Sigmoid colon (tissue), 6 donors: ENCODE measurements at regions not wholly inside any gene's neighbourhood (a gene's known extent, or its start where the extent isn't known, plus 50 kb on each side); places are given as distances from the start of the nearest gene placed in this dataset.

ENCODE experiments used
- DNase-seq: peaks from one replicate; pipeline ENCODE4 v3.0.0-alpha.2; 2019
- H3K27ac ChIP-seq, 4 donors: fragments of 200-600 bp; sonication (generic); one replicate each; pipeline ENCODE4 v1.5.1; 2016 to 2019; ENCODE audit warnings: mild to moderate bottlenecking in 1 of 4
- H3K27me3 ChIP-seq, 3 donors: fragments of 200-600 bp; sonication (generic); one replicate each; pipeline ENCODE4 v1.5.1; 2019; ENCODE audit warnings: mild to moderate bottlenecking in 1 of 3
- H3K36me3 ChIP-seq, 4 donors: fragments of 200-600 bp; sonication (generic); one replicate each; pipeline ENCODE4 v1.5.1; 2016 to 2019
- H3K4me1 ChIP-seq, 4 donors: fragments of 200-600 bp; sonication (generic); one replicate each; pipeline ENCODE4 v1.5.1; 2017 to 2019
- H3K4me3 ChIP-seq, 4 donors: fragments of 200-600 bp; sonication (generic); one replicate each; pipeline ENCODE4 v1.5.1; 2017 to 2019; ENCODE audit warnings: mild to moderate bottlenecking in 2 of 4, moderate library complexity in 1 of 4
- H3K9me3 ChIP-seq, 4 donors: fragments of 200-600 bp in 3 of 4; sonication (generic) in 3 of 4; one replicate each; pipeline versions ENCODE4 v1.5.1 to v1.6.1; 2013 to 2019
- CTCF ChIP-seq, 4 experiments: fragments of 450-650 bp in 3 of 4; fragments of 200-600 bp in 1 of 4; IDR thresholded peaks; one replicate each; pipeline ENCODE4 v1.5.1; 2016 to 2019; ENCODE audit warnings: antibody characterized with exemption in 4 of 4, mild to moderate bottlenecking in 3 of 4, moderate library complexity in 2 of 4
- EP300 ChIP-seq, 4 donors: sonication (generic); formaldehyde crosslinking; IDR thresholded peaks; one replicate each; pipeline ENCODE4 v1.6.1; 2017; ENCODE audit warnings: antibody characterized with exemption in 4 of 4
- POLR2A ChIP-seq, 2 donors: fragments of 450-650 bp; IDR thresholded peaks; one replicate each; pipeline ENCODE4 v1.6.1; 2016; ENCODE audit warnings: antibody characterized with exemption in 2 of 2, mild to moderate bottlenecking in 2 of 2, moderate library complexity in 2 of 2
- POLR2AphosphoS5 ChIP-seq, 4 donors: sonication (generic); formaldehyde crosslinking; IDR thresholded peaks; one replicate each; pipeline ENCODE4 v1.6.1; 2017; ENCODE audit warnings: antibody characterized with exemption in 4 of 4
- WGBS, 2 donors: extraction: QIAGEN DNeasy Blood & Tissue Kit; methylation state at CpG; one replicate each; pipeline ENCODE4 v1.1.7; 2013; 5-methylcytosine and 5-hydroxymethylcytosine counted together
- intact Hi-C: fragments of 100-400 bp; cut with DNase I; formaldehyde crosslinking; loops from one replicate; pipeline ENCODE4 v1.15.1; 2023
- donor health status: healthy with polysubstance abuse.
- donor health status: healthy.

- TF ChIP-seq POLR2A (IDR thresholded peaks at IDR 0.05) (no peak), CTCF (IDR thresholded peaks at IDR 0.05) (no peak), EP300 (IDR thresholded peaks at IDR 0.05) (no peak), POLR2AphosphoS5 (IDR thresholded peaks at IDR 0.05) (no peak)
- WGBS, 2 donors = 62 to 92% methylated on average over 3 of the region's 3 CpGs
Measured at GRCh38 chr11:30165652-30166051, 65.2 kb upstream of the FSHB start.

GRCh38 chr11:30171661-30172060 is 59.2 kb upstream of the FSHB start:
- Histone ChIP-seq H3K4me1 (no peaks in the 10 kb centered on the region), H3K36me3 (no peaks in the 10 kb centered on the region), H3K4me3 (no peak overlapping the region), H3K27ac (no peak overlapping the region), H3K9me3 (no peaks in the 10 kb centered on the region), H3K27me3 (no peaks in the 10 kb centered on the region)
- intact Hi-C loops = no loop called here
- 21 to 66% methylated on average over 2 of the region's 2 CpGs for WGBS, 2 donors
- no peak for DNase-seq
- TF ChIP-seq CTCF (IDR thresholded peaks at IDR 0.05) (no peak), EP300 (IDR thresholded peaks at IDR 0.05) (no peak), POLR2A (IDR thresholded peaks at IDR 0.05) (no peak), POLR2AphosphoS5 (IDR thresholded peaks at IDR 0.05) (no peak)

More at GRCh38 chr11:30165652-30166051, 65.2 kb upstream of the FSHB start:
- Histone ChIP-seq H3K27me3 (no peaks in the 10 kb centered on the region), H3K27ac (no peak overlapping the region), H3K9me3 (no peaks in the 10 kb centered on the region), H3K4me3 (no peak overlapping the region), H3K4me1 (no peaks in the 10 kb centered on the region), H3K36me3 (no peaks in the 10 kb centered on the region)
- intact Hi-C loops = no loop called here
- DNase-seq = no peak

GRCh38 chr11:30172158-30172557 is 58.7 kb upstream of the FSHB start:
- TF ChIP-seq EP300 (IDR thresholded peaks at IDR 0.05) (no peak), POLR2AphosphoS5 (IDR thresholded peaks at IDR 0.05) (no peak), POLR2A (IDR thresholded peaks at IDR 0.05) (no peak), CTCF (IDR thresholded peaks at IDR 0.05) (no peak)
- WGBS, 2 donors = 31 to 63% methylated on average over 2 of the region's 2 CpGs
- DNase-seq = no peak
- Histone ChIP-seq H3K4me1 (no peaks in the 10 kb centered on the region), H3K9me3 (peaks cover 0 to 3% (median 0%) of the 10 kb centered on the region in 4 donors), H3K4me3 (no peak overlapping the region), H3K36me3 (no peaks in the 10 kb centered on the region), H3K27me3 (no peaks in the 10 kb centered on the region), H3K27ac (no peak overlapping the region)
- intact Hi-C loops = no loop called here

- no peak for TF ChIP-seq CTCF (IDR thresholded peaks at IDR 0.05)
- TF ChIP-seq POLR2A (IDR thresholded peaks at IDR 0.05) = no peak
- TF ChIP-seq POLR2AphosphoS5 (IDR thresholded peaks at IDR 0.05) = no peak
- no peak for TF ChIP-seq EP300 (IDR thresholded peaks at IDR 0.05)
- WGBS, 2 donors = 58 to 67% methylated on average over 3 of the region's 3 CpGs
- DNase-seq = no peak
- Histone ChIP-seq H3K4me3 (no peak overlapping the region), H3K27me3 (no peaks in the 10 kb centered on the region), H3K4me1 (no peaks in the 10 kb centered on the region), H3K27ac (no peak overlapping the region), H3K36me3 (no peaks in the 10 kb centered on the region), H3K9me3 (peaks cover 0 to 9% (median 0%) of the 10 kb centered on the region in 4 donors)
- intact Hi-C loops = no loop called here
Measured at GRCh38 chr11:30172883-30173311, 57.9 kb upstream of the FSHB start.
